Gastroesophageal sphincter (tissue), 3 donors: ENCODE measurements at regions not wholly inside any gene's neighbourhood (a gene's known extent, or its start where the extent isn't known, plus 50 kb on each side); places are given as distances from the start of the nearest gene placed in this dataset.

Experiments used
- EP300 ChIP-seq: sonication (generic); formaldehyde crosslinking; IDR thresholded peaks from one replicate; pipeline ENCODE4 v1.6.1; 2017; ENCODE audit warnings: antibody characterized with exemption, mild to moderate bottlenecking
- POLR2A ChIP-seq, 2 donors: fragments of 450-650 bp; IDR thresholded peaks; one replicate each; pipeline ENCODE4 v1.6.1; 2017; ENCODE audit warnings: antibody characterized with exemption in 2 of 2, mild to moderate bottlenecking in 2 of 2, moderate library complexity in 1 of 2
- TF ChIP-seq, protein P1 (sequence below), 4 experiments: fragments of 200-600 bp in 2 of 4; fragments of 450-650 bp in 2 of 4; sonication (generic) in 1 of 4; IDR thresholded peaks; one replicate each; pipeline ENCODE4 v1.5.1; 2017 to 2019; ENCODE audit warnings: antibody characterized with exemption in 4 of 4, mild to moderate bottlenecking in 2 of 4, moderate library complexity in 2 of 4

DNA sequence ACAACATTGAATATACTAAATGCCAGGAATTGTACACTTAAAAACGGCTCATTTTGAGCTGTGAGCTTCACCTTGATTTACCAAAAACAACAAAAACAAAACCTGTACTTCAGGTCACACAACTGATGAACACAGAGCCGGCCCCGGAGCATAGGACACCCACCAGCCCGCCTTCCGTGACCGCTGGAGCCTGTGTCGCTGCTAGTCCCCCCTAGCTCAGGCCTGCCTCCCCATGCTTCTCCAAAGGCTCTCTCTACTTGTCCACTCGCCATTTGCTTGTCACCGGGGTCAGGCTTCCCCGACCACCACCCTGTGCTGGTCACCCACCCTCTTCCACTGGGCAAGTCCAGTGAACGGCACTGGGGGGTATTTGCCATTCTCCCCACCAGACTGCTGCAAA, 113.8 kb upstream of the TNRC6C start:
- TF ChIP-seq, protein P1, sequence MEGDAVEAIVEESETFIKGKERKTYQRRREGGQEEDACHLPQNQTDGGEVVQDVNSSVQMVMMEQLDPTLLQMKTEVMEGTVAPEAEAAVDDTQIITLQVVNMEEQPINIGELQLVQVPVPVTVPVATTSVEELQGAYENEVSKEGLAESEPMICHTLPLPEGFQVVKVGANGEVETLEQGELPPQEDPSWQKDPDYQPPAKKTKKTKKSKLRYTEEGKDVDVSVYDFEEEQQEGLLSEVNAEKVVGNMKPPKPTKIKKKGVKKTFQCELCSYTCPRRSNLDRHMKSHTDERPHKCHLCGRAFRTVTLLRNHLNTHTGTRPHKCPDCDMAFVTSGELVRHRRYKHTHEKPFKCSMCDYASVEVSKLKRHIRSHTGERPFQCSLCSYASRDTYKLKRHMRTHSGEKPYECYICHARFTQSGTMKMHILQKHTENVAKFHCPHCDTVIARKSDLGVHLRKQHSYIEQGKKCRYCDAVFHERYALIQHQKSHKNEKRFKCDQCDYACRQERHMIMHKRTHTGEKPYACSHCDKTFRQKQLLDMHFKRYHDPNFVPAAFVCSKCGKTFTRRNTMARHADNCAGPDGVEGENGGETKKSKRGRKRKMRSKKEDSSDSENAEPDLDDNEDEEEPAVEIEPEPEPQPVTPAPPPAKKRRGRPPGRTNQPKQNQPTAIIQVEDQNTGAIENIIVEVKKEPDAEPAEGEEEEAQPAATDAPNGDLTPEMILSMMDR (IDR thresholded peaks at IDR 0.05), result no peak
- no peak for TF ChIP-seq POLR2A (IDR thresholded peaks at IDR 0.05)
- TF ChIP-seq EP300, result no peak
